HG03521 (cell line): ENCODE measurements at regions not wholly inside any gene's neighbourhood (a gene's known extent, or its start where the extent isn't known, plus 50 kb on each side); places are given as distances from the start of the nearest gene placed in this dataset.

ENCODE experiments used
- ATAC-seq: cut with Tn5 transposase; IDR thresholded peaks from one replicate; pipeline ENCODE4 v1.9.1; 2021; ENCODE audit warnings: mild to moderate bottlenecking, moderate library complexity; ENCODE audit not compliant: unreplicated experiment

- ATAC-seq: no peak
Measured at GRCh38 chr10:78523453-78523852, 489.8 kb downstream of the RPS24 start.

- ATAC-seq: no peak
Measured at GRCh38 chr10:78524342-78524741, 490.7 kb downstream of the RPS24 start.

- no peak for ATAC-seq
Measured at GRCh38 chr10:78524941-78525340, 491.3 kb downstream of the RPS24 start.

- no peak for ATAC-seq
Measured at GRCh38 chr10:78526347-78526746, 492.7 kb downstream of the RPS24 start.

- ATAC-seq: no peak
Measured at GRCh38 chr10:78527296-78527695, 493.6 kb downstream of the RPS24 start.

- ATAC-seq: no peak
Measured at GRCh38 chr10:78528749-78529204, 495.1 kb downstream of the RPS24 start.

GRCh38 chr10:78529262-78529661 lies 495.6 kb downstream of the RPS24 start:
- ATAC-seq: no peak

GRCh38 chr10:78531088-78531487 lies 497.4 kb downstream of the RPS24 start:
- ATAC-seq: no peak

GRCh38 chr10:78532480-78533042 lies 498.9 kb downstream of the RPS24 start:
- no peak for ATAC-seq

- ATAC-seq: no peak
Measured at GRCh38 chr10:78533098-78533497, 499.4 kb downstream of the RPS24 start.

GRCh38 chr10:78533776-78534175 lies 500.1 kb downstream of the RPS24 start:
- no peak for ATAC-seq

- ATAC-seq: no peak
Measured at GRCh38 chr10:78535716-78536218, 502.1 kb downstream of the RPS24 start.

GRCh38 chr10:78537018-78537417 lies 503.4 kb downstream of the RPS24 start:
- ATAC-seq: no peak

GRCh38 chr10:78539247-78539766 lies 505.6 kb downstream of the RPS24 start:
- ATAC-seq: no peak

- ATAC-seq: no peak
Measured at GRCh38 chr10:78540355-78541076, 506.9 kb downstream of the RPS24 start.

- no peak for ATAC-seq
Measured at GRCh38 chr10:78541481-78542140, 507.9 kb downstream of the RPS24 start.

GRCh38 chr10:78542141-78542489 lies 508.5 kb downstream of the RPS24 start:
- no peak for ATAC-seq

GRCh38 chr10:78542521-78542920 lies 508.9 kb downstream of the RPS24 start:
- ATAC-seq: no peak

- no peak for ATAC-seq
Measured at GRCh38 chr10:78543031-78543748, 509.5 kb downstream of the RPS24 start.

- ATAC-seq: no peak
Measured at GRCh38 chr10:78543749-78544362, 510.2 kb downstream of the RPS24 start.
